ENCODE measurements at regions not wholly inside any gene's neighbourhood (a gene's known extent, or its start where the extent isn't known, plus 50 kb on each side); places are given as distances from the start of the nearest gene placed in this dataset.

GRCh38 chr14:42470427-42470719, 863.7 kb downstream of the LRFN5 start:
- no peak for DNase-seq (ENCODE audit: low read depth)
- H3K4me3 ChIP-seq (ENCODE audit: low read depth, low read length) = no peak overlapping the region
- no peak for TF ChIP-seq CTCF (conservative IDR thresholded peaks at IDR 0.05; ENCODE audit: low read depth, low read length)

DNA sequence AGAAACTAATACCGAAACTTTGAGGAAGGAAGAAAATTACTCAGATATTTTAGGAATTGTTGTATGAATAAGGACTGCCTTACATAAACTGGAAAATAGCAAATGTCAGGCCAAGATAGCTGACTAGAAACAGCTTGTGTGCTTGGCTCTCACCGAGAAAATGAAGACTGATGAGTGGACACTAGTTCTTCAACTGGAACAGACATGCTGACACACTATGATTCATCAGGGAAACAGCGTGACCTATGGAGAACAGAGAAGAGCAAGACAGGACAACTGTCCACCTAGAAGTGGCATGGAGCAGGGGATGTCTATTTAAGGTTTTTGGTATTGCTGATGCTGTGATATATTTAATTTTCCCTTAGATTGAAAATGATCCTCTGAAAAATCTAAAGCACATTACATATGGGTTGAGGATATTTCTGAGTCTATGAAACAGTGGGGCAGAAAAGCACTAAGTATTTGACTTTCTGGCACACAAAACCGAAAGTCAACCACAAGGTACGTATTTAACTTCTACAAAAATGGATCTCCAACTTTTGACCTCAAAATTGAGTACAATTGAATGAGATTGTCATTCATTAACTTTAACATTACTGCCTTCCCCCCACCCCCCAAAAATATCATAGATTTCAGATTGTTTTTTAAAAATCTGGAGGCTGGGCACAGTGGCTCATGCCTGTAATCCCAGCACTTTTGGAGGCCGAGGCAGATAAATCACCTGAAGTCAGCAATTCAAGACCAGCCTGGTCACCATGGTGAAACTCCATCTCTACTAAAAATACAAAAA, 863.2 kb downstream of the LRFN5 start:
- no peak for TF ChIP-seq CTCF (conservative IDR thresholded peaks at IDR 0.05; ENCODE audit: low read depth, low read length)
- DNase-seq (ENCODE audit: low read depth) = no peak
- H3K4me3 ChIP-seq (ENCODE audit: low read depth, low read length) = no peak overlapping the region

- H3K4me3 ChIP-seq (ENCODE audit: low read depth, low read length) = no peak overlapping the region
- no peak for TF ChIP-seq CTCF (conservative IDR thresholded peaks at IDR 0.05; ENCODE audit: low read depth, low read length)
- DNase-seq (ENCODE audit: low read depth) = no peak
Measured at GRCh38 chr14:42460673-42461072, 854.0 kb downstream of the LRFN5 start.

DNA sequence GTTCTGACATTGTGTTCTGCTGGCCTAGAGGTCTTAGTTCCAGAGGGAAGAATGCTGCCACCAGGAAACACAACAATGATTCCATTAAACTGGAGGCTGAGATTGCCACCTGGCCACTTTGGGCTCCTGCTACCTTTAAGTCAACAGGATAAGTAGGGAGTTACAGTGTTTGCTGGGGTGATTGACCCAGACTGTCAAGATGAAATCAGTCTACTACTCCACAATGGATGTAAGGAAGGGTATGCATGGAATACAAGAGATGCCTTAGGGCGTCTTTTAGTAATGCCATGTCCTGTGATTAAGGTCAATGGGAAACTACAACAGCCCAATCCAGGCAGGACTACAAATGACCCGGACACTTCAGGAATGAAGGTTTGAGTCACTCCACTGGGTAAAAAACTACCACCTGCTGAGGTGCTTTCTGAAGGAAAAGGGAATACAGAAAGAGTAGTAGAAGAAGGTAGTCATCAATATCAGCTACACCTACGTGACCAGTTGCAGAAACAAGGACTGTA, 852.6 kb downstream of the LRFN5 start:
- no peak overlapping the region for H3K4me3 ChIP-seq (ENCODE audit: low read depth, low read length)
- no peak for DNase-seq (ENCODE audit: low read depth)
- no peak for TF ChIP-seq CTCF (conservative IDR thresholded peaks at IDR 0.05; ENCODE audit: low read depth, low read length)

DNA sequence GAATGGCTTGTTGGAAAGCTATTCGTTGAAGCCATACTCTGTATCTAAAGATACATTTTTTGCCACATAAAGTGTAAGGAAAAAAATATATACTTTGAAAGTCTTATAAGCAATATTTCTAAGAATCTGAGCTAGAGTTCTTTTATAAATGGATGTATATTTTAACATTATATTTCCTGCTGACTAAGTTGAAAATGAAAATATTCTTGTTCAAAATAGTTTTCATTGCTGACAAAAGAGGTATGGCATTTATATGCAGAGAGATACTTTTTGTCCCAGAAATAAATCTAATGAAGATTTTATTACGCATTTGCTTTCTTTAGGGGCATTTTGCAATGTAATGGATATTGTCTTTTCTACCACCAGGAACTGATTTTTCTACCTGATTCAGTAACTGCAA, 834.9 kb downstream of the LRFN5 start:
- no peak for DNase-seq (ENCODE audit: low read depth)
- no peak overlapping the region for H3K4me3 ChIP-seq (ENCODE audit: low read depth, low read length)
- no peak for TF ChIP-seq CTCF (conservative IDR thresholded peaks at IDR 0.05; ENCODE audit: low read depth, low read length)

DNA sequence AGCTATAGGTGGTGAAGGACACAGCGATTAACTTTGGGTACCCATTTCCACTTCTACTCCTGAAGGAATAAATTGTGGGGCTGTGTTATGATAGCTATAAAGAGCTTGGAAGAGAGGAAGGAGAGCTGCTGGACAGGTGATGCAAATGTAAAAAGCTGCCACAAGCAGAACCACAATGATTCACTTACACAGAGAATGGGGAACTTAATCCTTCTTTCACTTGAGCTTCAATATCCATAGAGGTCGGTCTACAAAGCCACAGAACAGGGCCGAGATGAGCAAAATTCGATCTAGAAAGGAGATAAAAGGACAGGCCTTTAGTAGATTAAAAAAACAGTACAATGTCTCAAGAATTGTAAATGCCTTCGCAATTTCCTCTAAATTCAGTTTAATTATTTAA, 831.1 kb downstream of the LRFN5 start:
- no peak overlapping the region for H3K4me3 ChIP-seq (ENCODE audit: low read depth, low read length)
- no peak for DNase-seq (ENCODE audit: low read depth)
- no peak for TF ChIP-seq CTCF (conservative IDR thresholded peaks at IDR 0.05; ENCODE audit: low read depth, low read length)

- no peak for TF ChIP-seq CTCF (conservative IDR thresholded peaks at IDR 0.05; ENCODE audit: low read depth, low read length)
- no peak for DNase-seq (ENCODE audit: low read depth)
- no peak overlapping the region for H3K4me3 ChIP-seq (ENCODE audit: low read depth, low read length)
Measured at GRCh38 chr14:42429401-42429800, 822.7 kb downstream of the LRFN5 start.

Data from choroid plexus epithelial cell (primary cell).